Fibroblast of mammary gland (primary cell): ENCODE measurements at regions not wholly inside any gene's neighbourhood (a gene's known extent, or its start where the extent isn't known, plus 50 kb on each side); places are given as distances from the start of the nearest gene placed in this dataset.

ENCODE experiments used
- DNase-seq: peaks from one replicate; pipeline ENCODE4 v3.0.0-alpha.2; 2010; ENCODE audit warnings: low read depth
- H3K4me3 ChIP-seq: 2 replicates; pipeline ENCODE4 v1.5.1; 2011; ENCODE audit warnings: low read depth, mild to moderate bottlenecking, low read length, moderate library complexity; ENCODE audit not compliant: control insufficient read depth
- CTCF ChIP-seq: conservative IDR thresholded peaks from 2 replicates; pipeline ENCODE4 v1.5.1; 2011; ENCODE audit warnings: low read depth, low read length, inconsistent platforms; ENCODE audit not compliant: control insufficient read depth, insufficient read depth

- no peak overlapping the region for H3K4me3 ChIP-seq
- TF ChIP-seq CTCF: no peak
- no peak for DNase-seq
Observed at GRCh38 chr5:175032741-175033151, 308.4 kb downstream of the MSX2 start.

- TF ChIP-seq CTCF: no peak
- DNase-seq: no peak
Observed at GRCh38 chr5:175032013-175032412, 307.6 kb downstream of the MSX2 start.

GRCh38 chr5:175027390-175027789 lies 303.0 kb downstream of the MSX2 start:
- no peak for TF ChIP-seq CTCF

More at GRCh38 chr5:175032013-175032412, 307.6 kb downstream of the MSX2 start:
- no peak overlapping the region for H3K4me3 ChIP-seq

GRCh38 chr5:175025077-175025476 lies 300.7 kb downstream of the MSX2 start:
- no peak for DNase-seq
- H3K4me3 ChIP-seq: no peak overlapping the region
- no peak for TF ChIP-seq CTCF

More at GRCh38 chr5:175027390-175027789, 303.0 kb downstream of the MSX2 start:
- H3K4me3 ChIP-seq: no peak overlapping the region
- no peak for DNase-seq

GRCh38 chr5:175021841-175022625 lies 297.7 kb downstream of the MSX2 start:
- H3K4me3 ChIP-seq: no peak overlapping the region
- no peak for DNase-seq
- TF ChIP-seq CTCF: no peak

- no peak overlapping the region for H3K4me3 ChIP-seq
- TF ChIP-seq CTCF: no peak
- DNase-seq: no peak
Observed at GRCh38 chr5:175021321-175021720, 296.9 kb downstream of the MSX2 start.
